ENCODE measurements at regions not wholly inside any gene's neighbourhood (a gene's known extent, or its start where the extent isn't known, plus 50 kb on each side); places are given as distances from the start of the nearest gene placed in this dataset.
"Not testable (repeated sequence)": the region's sequence is repeated elsewhere in the genome, so short reads cannot be mapped to it uniquely, and the experiment has no call there.

DNA sequence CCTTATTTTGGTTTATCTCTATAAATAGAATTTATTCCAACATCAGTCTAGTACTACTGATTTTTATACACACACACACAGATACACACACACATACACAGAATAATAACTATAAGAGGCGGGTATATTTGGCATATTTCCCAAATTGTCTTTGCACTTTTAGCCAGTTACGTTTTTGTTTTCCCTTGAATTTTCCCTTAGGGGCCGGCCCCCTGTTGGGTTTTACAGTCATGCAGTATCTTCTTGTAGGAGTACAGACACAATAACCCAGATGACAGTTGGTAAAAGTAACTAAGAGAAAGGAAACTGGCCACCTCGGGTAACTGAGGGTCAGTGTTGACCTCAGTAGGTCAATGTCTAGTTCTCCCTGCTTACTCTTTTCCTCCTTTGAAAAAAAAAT lies 50.9 kb downstream of the DISP1 start:
- no peak for DNase-seq (ENCODE audit: low spot score)

- DNase-seq (ENCODE audit: low spot score): no peak
Measured at GRCh38 chr1:222867316-222867715, 52.5 kb downstream of the DISP1 start.

GRCh38 chr1:222876182-222876581 lies 61.3 kb downstream of the DISP1 start:
- DNase-seq (ENCODE audit: low spot score): no peak

GRCh38 chr1:222877854-222878253 lies 63.0 kb downstream of the DISP1 start:
- DNase-seq (ENCODE audit: low spot score): no peak

- no peak for DNase-seq (ENCODE audit: low spot score)
Measured at GRCh38 chr1:222880587-222880986, 65.7 kb downstream of the DISP1 start.

GRCh38 chr1:222886194-222886854 lies 71.5 kb downstream of the DISP1 start:
- DNase-seq (ENCODE audit: low spot score): no peak

DNA sequence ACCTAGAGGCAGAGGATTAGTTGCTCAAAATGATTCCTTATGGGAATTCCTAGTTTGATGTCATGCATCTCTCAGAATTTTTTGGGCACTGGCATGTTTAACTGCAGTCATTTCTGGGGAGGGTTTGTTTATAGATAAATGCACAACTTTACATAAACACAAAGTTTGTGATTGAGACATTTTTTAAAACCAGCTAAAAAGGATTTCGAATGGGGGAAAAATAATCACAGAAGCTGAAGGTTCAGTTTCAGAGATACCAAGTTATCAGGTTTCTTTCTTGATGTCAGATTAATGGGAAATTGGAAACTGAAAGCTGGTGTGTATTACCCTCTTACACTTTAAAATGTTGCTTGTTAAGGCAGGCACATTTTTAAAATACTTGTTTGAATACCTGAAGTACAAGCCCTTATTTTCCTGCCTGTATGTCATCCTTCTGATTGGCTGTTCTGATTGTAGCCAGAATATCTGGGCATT lies 72.1 kb downstream of the DISP1 start:
- DNase-seq (ENCODE audit: low spot score): no peak

DNA sequence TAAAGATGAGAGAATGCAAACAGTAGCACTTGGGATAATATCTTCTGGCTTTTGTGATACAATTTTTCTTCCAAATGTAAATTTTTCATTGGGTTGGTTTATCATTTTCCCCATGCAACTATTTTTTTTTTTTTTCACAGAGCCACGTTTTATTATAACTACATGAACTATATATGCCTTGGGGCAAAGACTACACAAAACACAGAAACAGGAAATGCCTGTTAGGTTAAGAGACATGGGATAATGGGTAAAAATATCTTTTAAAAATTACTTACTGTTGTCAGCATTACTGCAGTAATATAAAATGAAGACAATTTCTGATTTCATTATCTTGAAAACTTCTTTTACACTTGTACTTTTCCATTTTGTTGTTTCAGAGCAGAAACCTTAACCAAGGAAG lies 74.6 kb downstream of the DISP1 start:
- no peak for DNase-seq (ENCODE audit: low spot score)

DNA sequence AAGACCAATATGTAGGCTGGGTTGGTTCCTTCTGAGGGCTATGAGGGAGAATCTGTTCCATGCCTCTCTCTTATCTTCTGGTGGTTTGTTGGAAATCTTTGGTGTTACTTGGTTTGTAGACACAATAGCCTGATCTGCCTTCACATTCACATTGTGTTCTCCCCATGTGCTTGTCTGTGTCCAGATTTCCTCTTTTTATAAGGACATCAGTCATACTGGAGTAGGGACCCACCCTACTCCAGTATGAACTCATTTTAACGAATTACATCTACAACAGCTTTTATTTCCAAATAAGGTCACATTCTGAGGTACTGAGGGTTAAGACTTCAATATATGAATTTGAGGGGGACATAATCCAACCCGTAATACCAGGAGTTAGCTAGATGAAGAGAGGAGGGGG lies 75.9 kb downstream of the DISP1 start:
- no peak for DNase-seq (ENCODE audit: low spot score)

DNA sequence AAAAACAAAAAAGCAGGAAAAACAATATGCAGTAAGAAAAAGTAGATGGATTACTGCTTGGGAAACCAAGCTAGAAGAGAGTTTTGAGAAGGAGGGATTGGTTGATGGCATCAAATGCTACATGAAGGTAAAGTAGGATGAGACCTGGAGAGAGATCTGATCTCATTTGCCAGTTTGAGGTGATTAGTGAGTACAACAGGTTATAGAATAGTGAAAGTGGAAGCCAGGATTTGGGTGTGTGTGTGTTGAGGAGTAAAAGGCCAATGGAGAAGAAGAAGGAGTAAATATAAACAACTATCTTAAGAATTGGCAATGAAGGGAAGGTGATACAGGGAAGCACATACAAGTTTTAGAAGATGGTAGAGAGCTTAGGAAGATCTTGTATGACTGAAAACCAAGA lies 76.7 kb downstream of the DISP1 start:
- DNase-seq (ENCODE audit: low spot score): no peak

DNA sequence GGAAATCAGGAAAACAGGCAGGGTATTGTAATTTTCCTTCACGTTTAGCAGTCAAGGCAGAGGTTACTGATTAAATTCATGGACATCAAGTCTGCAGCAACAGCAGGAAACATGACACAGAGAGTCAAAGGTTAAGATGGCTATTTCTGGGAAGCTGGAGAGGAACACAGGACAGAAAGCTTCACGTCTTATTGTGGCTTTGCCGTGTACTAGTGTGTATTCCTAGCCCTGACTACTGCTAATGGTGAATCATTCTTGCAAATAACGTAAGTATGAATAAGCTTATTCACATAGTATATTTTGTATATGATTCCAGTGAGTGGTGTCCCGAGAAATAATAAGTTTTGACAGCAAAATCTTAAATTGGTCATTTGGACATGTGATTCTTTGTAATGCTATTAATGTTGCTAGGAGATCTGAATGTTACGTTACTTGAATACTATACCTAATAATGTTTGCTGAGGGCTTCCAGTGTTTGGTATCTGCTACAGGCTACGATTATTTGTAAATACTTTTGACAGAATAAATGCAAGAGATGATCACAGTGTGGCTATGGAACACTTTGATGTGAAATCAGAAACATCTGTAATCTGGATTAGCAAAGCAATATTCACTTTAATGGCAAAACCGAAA lies 77.4 kb downstream of the DISP1 start:
- DNase-seq (ENCODE audit: low spot score): no peak

GRCh38 chr1:222893255-222893654 lies 78.4 kb downstream of the DISP1 start:
- DNase-seq (ENCODE audit: low spot score): no peak

- no peak for DNase-seq (ENCODE audit: low spot score)
Measured at GRCh38 chr1:222894331-222894730, 79.5 kb downstream of the DISP1 start.

GRCh38 chr1:222896630-222897526 lies 82.0 kb downstream of the DISP1 start:
- DNase-seq (ENCODE audit: low spot score): no peak

- peak; percentile 22 for DNase-seq (ENCODE audit: low spot score)
Measured at GRCh38 chr1:222897527-222898190, 82.8 kb downstream of the DISP1 start.

DNA sequence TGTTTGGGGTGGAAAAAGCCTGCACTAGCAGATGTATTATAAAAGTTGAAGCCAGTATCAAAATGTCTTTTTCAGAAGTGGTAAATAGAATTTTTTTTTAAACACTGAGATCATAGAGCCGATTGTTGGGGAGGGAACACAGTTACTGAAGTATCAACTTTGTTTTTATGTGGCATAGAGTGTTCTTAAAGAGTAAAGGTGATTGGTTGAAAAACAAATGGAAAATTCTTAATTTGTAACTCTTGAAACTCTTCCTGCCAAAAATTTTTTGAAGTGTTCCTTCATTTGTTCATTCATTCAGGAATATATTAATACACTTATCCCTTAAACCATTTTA lies 83.3 kb downstream of the DISP1 start:
- peak; percentile 11 for DNase-seq (ENCODE audit: low spot score)

- no peak for DNase-seq (ENCODE audit: low spot score)
Measured at GRCh38 chr1:222899471-222899870, 84.6 kb downstream of the DISP1 start.

DNA sequence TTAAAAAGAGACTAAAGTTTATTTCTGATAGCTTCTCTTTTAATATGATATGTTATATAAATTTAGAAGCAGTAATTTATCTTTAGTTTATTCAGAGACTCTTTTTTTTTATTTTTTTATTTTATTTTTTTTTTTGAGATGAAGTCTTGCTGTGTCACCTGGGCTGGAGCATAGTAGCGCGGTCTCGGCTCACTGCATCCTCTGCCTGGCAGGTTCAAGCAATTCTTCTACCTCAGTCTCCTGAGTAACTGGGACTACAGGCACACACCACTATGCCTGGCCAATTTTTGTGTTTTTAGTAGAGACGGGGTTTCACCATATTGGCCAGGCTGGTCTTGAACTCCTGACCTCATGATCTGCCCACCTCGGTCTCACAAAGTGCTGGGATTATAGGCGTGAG lies 89.6 kb downstream of the DISP1 start:
- no peak for DNase-seq (ENCODE audit: low spot score)

- no peak for DNase-seq (ENCODE audit: low spot score)
Measured at GRCh38 chr1:222905151-222905550, 90.3 kb downstream of the DISP1 start.

DNA sequence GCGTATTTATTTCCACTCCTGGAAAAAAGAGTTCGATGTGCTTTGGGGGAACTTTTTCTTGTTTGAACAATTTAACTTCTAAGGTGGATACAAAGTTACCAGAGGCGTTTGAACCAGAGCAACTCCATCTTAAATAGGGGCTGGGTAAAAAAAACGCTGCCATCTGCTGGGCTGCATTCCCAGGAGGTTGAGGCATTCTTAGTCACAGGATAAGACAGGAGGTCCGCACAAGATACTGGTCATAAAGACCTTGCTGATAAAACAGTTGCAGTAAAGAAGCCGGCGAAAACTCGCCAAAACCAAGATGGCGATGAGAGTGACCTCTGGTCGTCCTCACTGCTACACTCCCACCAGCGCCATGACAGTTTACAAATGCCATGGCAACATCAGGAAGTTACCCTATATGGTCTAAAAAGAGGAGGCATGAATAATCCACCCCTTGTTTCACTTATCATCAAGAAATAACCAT lies 91.5 kb downstream of the DISP1 start:
- DNase-seq (ENCODE audit: low spot score): not testable (repeated sequence)

DNA sequence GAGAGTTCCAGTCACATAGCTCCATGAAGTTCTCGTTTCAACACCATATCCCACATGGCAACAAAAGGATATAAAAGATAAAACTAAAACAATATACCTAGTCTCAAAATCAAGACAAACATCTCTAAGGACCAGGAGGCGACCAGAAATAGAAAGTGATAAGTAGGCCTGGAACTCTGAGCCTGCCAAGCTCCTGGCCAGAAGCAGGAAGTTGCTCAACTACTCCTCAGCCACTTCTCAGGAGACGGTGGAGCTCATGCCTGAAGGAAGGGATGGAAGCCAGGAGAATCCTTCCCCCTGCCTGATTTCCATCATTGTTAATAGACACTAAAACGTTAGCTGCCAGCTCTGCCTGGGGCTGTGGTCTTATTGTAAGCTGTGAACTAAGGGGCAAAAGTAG lies 94.7 kb downstream of the DISP1 start:
- DNase-seq (ENCODE audit: low spot score): no peak

DNA sequence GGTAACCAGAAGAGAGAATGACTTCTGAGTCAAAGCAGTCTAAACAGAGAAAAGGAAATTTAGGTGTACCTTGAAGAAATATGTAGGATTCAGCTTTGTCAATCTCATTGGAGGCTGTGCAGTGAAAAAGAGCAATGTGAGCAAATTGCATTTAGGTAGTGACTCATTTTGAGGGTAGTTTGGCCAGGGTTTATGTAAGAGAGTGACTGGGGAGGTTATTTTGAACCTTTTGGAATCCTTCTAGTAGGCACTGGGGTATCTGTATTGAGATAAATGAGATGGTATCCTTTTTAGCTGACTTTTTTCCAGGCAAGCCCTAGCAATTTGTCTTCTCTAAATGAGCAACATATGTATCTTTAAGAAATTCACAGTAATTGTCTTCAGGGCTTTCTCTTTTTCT lies 95.9 kb downstream of the DISP1 start:
- no peak for DNase-seq (ENCODE audit: low spot score)
